HG03442 (cell line): ENCODE measurements at regions not wholly inside any gene's neighbourhood (a gene's known extent, or its start where the extent isn't known, plus 50 kb on each side); places are given as distances from the start of the nearest gene placed in this dataset.
A peak's percentile ranks its signal among the peaks of the same experiment; 100 is the strongest.

ENCODE experiments used
- ATAC-seq: cut with Tn5 transposase; IDR thresholded peaks from one replicate; pipeline ENCODE4 v1.9.1; 2021; ENCODE audit warnings: mild to moderate bottlenecking, moderate library complexity; ENCODE audit not compliant: unreplicated experiment

DNA sequence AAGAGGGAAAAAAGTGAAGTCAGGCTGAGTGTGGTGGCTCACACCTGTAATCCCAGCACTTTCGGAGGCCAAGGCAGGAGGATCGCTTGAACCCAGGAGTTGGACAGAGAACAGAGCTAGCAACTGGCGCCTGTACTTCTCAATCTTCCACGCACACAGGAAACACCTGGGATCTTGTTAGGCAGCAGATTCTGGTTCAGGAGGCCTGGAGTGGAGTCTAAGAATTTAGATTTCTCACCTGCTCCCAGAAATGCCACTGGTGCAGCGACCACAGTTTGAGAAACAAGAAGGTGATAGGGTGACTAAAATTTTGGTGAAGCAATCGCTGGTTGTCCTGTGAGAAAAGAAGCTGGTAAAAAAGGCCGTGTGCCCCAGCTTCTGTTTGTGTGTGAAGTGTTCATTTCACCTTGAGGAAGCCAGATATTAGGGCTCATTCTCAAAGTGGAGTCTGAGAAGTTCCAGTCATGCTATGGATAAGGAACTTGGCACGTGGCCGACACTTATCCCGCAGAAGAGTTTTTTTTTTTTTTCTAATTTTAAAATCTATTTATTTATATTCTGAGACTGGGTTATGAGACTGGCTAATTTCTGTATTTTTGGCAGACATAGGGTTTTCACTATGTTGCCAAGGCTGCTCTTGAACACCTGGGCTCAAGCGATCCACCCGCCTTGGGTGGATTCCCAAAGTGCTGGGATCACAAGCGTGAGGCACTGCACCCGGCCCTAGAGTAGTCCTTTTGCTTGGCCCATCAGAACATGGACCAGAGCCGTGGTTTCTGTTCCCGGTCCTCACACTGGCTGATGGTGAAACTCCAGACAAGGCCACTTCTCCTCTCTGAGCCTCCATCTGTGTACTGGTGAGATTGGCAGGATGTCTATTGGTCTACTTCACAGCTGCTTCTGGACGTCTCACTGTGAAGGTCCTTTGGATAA lies 324.6 kb upstream of the PROK2 start:
- ATAC-seq: no peak

DNA sequence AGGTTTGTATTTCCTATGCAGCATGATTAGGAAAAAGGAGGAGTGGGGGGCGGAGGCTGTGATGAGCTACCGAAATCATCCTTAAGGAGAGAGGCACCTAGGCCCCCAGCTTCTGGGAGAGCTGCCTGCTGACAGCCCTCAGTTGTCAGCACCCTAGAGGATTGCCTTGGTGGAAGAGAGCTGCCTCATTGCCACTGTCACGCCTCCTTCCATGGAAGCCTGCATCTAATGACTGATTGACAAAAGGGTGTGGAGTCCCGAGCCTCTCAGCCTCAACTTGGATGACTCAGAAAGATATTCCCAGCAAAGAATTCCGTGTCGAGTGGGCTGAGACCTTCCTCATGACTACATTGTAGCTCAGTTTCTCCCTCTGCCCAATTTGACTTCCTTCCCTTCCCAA lies 320.4 kb upstream of the PROK2 start:
- ATAC-seq: no peak

- ATAC-seq: peak; percentile 43
Measured at GRCh38 chr3:72102112-72102616, 317.2 kb upstream of the PROK2 start.

GRCh38 chr3:72101494-72101893 lies 316.5 kb upstream of the PROK2 start:
- ATAC-seq: no peak

GRCh38 chr3:72100601-72101187 lies 315.7 kb upstream of the PROK2 start:
- ATAC-seq: peak; percentile 63

DNA sequence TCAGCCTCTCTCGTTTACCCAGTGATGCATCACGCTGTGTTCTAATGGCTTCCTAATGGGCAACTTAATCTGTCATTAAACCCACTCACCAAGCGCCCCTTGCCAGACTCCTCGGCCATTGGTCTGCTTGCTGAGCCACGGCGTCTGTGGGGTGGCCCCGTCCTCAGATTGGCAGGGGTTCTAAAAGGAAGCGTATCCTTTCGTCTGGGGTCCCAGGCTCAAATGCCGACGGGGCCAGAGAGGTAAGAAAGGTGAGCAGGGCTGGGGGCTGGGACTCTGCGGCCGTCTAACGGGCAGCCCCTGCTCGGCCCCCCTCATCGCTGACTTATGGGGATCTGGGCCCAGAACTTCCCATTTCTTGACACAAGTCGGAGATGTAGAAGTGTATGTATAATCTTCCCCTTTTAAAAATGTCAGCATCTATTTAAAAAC lies 315.1 kb upstream of the PROK2 start:
- no peak for ATAC-seq

DNA sequence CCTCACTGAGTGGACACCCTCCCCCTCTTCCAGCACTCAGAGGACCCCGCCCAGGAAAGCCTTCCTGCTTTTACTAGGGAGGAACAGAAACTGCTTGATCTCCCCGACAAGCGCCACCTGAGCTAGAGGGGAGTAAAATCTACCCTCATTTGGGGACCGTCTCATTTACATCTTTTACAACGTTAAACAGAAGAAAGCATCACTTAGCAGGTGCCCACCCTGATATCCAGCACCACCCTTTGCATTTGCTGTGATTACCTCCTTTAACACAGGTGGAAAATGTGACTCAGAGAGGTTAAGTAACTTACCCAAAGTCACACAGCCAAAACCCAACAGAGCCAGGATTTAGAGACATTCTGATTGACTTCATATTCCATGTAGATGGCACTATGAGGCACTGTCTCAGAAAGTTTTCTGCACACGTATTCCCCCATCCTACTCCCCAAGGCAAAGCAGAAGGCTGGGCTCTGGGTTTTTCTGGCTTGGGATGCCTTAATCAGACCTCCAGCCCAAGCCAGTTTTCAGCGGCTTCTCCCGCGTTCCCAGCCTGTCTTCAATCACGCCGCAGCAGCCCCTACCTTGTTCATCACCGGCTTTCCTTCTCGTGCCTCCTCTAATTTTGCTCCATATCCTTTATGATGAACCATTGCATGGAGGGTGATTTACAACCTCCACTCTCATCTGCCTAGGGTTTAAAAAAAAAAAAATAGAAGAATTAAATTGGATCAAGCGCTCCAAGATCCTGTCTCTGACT lies 314.6 kb upstream of the PROK2 start:
- no peak for ATAC-seq

- ATAC-seq: no peak
Measured at GRCh38 chr3:72097053-72097452, 312.1 kb upstream of the PROK2 start.

GRCh38 chr3:72095521-72095920 lies 310.6 kb upstream of the PROK2 start:
- ATAC-seq: no peak

GRCh38 chr3:72093992-72094334 lies 309.0 kb upstream of the PROK2 start:
- no peak for ATAC-seq

DNA sequence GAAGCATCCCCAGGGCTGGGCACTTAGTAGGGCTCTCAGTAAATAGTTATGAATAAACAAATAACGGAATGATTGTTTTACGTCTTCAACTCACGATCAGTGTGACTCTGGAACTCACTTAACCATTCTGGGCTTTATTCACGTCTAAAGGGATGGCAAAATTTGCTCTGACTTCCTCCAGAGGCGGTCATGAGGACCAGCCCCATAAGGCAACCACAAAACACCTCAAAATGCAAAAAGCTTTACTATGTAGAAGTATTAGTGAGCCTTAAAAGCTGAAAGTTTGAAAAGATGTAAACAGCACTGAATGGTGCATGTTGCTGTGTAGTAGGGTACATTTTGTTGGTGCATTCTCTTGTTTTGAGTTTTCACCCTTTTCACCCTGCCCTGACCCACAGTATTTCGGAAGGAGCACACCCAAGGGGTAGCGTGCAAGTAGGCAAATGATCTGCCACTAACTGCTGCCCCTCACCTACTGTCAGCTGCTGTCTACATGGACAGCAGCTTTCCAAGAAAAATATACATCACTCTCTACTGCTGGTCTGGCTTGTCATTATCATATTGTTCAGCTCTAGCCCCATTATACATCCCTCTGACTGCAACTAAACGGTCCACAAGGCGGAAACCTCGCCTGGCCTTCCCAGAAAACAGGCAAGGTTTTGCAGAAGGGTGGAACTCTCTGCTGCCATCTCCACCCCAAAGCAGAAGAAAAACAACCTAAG lies 308.5 kb upstream of the PROK2 start:
- ATAC-seq: no peak

- no peak for ATAC-seq
Measured at GRCh38 chr3:72092778-72093177, 307.8 kb upstream of the PROK2 start.

- no peak for ATAC-seq
Measured at GRCh38 chr3:72088486-72089025, 303.6 kb upstream of the PROK2 start.

GRCh38 chr3:72087420-72087819 lies 302.5 kb upstream of the PROK2 start:
- no peak for ATAC-seq

DNA sequence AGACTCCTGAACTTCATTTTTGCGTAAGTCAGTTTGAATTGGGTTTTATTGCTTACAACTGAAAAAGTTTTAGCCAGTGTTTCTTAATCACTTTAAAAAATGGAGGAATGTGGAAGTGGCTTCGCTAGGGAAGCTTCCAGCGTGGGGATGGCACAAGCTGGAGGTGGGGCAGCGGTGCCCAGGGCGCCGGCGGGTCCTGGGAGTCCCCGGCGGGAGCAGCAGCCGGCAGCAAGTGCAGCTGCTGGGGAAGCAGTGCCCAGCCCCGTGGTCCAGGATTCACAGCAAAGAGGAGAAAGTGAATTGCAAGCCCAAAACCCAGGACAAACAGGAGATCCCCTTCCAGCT lies 301.8 kb upstream of the PROK2 start:
- no peak for ATAC-seq

GRCh38 chr3:72086042-72086742 lies 301.2 kb upstream of the PROK2 start:
- ATAC-seq: no peak

DNA sequence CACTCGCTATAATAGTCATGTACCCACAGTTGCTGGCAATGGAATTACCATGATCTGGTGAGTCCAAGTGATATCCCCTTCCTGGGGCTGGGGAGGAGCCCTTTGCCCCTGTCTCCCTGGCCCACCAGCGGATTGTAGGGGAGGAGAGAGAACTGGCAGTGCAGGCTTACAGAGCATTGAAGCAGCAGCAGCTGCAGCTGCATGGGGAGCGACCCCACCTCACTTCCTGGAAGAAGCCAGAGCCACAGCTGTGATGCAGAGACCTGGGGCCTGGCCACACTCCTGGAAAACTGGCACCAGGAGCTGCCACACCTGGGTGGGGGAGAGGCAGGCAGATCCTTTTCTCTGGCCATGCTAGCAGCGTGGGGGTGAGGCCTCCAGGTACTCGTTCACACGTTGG lies 300.1 kb upstream of the PROK2 start:
- no peak for ATAC-seq

DNA sequence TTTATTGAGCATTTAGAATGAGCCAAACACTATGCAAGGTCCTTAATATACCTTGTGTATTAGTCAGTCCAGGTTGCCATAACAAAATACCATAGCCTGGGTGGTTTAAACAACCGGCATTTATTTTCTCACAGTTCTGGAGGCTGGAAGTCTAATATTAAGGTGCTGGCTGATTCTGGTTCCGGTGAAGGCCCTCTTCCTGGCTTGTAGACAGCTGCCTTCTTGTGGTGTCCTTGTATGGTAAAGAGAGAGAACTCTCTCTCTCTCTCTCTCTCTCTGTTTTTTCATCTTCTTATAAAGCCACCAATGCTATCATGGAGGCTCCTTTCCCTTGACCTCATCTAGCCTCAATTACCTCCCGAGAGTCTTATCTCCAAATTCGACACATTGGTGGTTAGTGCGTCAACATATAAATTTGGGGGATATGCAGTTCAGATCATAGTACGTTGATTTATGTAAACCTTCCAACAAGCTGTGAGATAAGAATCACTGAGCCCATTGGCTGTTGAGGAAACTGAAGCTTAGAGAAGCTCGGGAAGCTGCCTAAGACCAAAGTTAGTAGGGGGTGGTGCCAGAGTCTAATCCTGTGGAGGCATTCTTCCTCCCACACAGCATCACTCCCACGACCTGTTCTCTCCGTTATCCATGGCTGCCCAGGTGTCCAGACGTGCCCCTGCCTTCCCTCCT lies 298.0 kb upstream of the PROK2 start:
- ATAC-seq: peak; percentile 2

GRCh38 chr3:72082186-72082715 lies 297.3 kb upstream of the PROK2 start:
- ATAC-seq: peak; percentile 58
